Cardiac fibroblast (primary cell): ENCODE measurements at regions not wholly inside any gene's neighbourhood (a gene's known extent, or its start where the extent isn't known, plus 50 kb on each side); places are given as distances from the start of the nearest gene placed in this dataset.

Experiments
- DNase-seq, 2 donors: peaks; one replicate each; pipeline versions ENCODE4 v3.0.0 to v3.0.0-alpha.2; 2010; ENCODE audit warnings: low read depth in 2 of 2
- H3K4me3 ChIP-seq, 2 donors: replicated peaks in 1 of 2; 1 replicate in 1 of 2; 2 replicates in 1 of 2; pipeline ENCODE4 v1.5.1; 2011; ENCODE audit warnings: low read depth in 2 of 2, low read length in 2 of 2, mild to moderate bottlenecking in 2 of 2, moderate library complexity in 1 of 2
- CTCF ChIP-seq: IDR thresholded peaks from one replicate; pipeline ENCODE4 v1.5.1; 2011; ENCODE audit warnings: low read depth, mild to moderate bottlenecking, low read length, inconsistent platforms

DNA sequence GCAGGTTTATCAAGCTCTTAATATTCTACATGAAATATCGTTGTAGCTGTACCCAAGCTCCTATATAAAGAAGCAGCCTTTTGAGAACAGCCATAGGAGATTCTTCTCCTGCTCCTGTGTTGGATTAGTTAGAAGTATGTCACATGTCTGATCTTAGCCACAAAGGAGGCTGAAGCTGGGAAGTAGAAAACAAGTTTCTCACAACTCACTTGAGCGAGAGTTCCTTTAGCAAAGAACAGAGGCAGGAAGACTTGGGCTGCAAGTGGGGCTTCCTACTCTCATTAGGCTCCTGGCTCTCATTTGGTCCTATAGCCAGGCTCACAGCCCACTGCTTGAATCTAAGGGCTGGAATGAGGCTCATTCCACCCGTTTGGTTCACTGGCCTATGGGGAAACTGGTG, 281.9 kb downstream of the BTG1 start:
- no peak overlapping the region for H3K4me3 ChIP-seq
- TF ChIP-seq CTCF = no peak
- DNase-seq = no peak

- no peak for DNase-seq
- no peak for TF ChIP-seq CTCF
- no peak overlapping the region for H3K4me3 ChIP-seq
Observed at GRCh38 chr12:91861554-91861953, 284.1 kb downstream of the BTG1 start.

DNA sequence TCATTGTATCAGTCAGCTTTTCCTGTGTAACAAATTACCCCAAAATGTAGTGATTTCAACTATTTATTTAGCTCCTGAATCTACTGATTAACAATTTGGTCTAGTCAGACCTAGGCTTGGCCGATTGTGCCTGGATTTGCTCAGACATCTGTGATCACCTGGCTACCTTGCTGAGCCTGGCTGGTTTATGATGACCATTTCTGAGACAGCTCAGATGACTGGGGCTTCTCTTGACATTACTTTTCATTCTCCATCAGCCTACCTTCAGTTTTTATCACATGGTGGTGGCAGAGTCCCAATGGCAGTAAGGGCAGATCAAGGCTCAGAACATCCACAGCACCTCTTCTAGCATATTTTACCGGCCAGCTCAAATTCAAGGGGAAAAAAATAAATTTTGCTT, 286.3 kb downstream of the BTG1 start:
- no peak for DNase-seq
- no peak overlapping the region for H3K4me3 ChIP-seq
- TF ChIP-seq CTCF = no peak

DNA sequence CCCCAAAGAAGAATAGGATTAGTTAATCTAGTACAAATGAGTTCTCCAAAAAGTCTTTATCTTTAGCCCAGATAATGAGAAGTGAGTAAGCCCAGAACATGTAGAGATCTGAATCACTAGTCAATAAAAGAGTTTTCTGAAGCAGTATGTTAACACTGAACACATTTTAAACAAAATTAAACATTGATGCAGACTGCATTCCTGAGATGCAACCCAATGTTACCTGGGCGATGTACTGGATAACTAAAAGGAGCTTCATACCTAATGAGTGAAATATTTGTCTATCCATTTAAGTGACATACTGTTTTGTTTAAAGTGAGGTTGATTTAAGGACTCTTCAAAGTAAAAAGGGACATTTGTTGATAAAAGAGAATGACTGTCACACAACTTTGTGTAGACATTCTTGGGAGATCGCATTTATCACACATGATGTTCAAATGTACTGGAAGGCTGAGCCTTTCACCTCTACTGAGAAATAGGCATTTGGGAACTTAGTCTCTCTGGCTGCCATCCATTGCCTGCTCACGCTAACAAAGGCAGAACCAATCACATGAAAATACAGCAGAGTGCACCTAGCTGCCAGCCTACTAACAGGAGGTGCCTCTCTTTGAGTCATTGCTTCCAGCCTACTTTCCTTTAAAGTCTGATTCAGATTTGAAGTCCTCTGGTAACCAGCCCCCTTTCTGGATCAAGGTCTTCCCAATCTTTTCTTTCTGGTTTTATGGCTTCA, 287.7 kb downstream of the BTG1 start:
- no peak for DNase-seq
- no peak overlapping the region for H3K4me3 ChIP-seq

GRCh38 chr12:91854725-91855124, 290.9 kb downstream of the BTG1 start:
- H3K4me3 ChIP-seq = no peak overlapping the region
- DNase-seq = peak; percentile 54 to 83
- no peak for TF ChIP-seq CTCF

More for the DNA sequence above, 287.7 kb downstream of the BTG1 start:
- TF ChIP-seq CTCF = no peak

GRCh38 chr12:91853350-91854127, 292.1 kb downstream of the BTG1 start:
- no peak for DNase-seq
- H3K4me3 ChIP-seq = no peak overlapping the region
- TF ChIP-seq CTCF = no peak
